ENCODE measurements at regions not wholly inside any gene's neighbourhood (a gene's known extent, or its start where the extent isn't known, plus 50 kb on each side); places are given as distances from the start of the nearest gene placed in this dataset.
"Not testable (repeated sequence)": the region's sequence is repeated elsewhere in the genome, so short reads cannot be mapped to it uniquely, and the experiment has no call there.

DNA sequence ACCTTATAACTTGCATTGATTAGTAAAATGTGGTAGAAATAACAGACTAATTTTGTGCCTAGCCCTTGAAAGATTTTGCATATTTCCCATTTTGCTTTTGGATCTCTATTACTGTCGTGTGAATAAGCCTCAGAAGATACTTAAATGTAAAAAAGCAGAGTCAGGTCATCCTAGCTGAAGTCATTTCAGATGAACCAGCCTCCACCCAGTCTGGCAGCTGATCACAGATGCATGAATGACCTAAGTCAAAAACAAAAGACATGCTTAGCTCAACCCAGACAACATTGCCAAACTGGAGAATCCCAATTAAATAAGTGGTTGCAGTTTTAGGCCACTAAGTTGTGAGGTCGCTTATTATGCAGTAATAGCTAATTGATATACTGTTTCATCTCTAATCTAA lies 349.9 kb downstream of the C12orf50 start:
- no peak for DNase-seq (ENCODE audit: low spot score)

DNA sequence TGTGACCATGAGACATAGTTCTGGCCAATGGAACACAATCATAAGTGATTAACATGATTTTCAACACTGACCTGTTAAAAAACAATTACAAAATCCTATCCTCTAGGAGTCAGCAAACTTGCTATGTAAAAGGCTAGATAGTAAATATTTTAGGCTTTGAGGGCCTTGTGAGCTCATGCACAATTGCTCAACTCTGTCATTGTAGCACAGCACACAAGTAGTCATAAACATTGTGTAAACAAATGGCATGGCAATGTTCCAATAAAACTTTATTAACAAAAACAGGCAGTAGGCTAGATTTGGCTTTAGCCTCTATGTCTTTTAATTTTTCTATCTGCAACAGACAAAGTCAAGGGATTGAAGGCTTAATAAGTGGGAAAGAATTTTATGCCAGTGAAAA lies 350.7 kb downstream of the C12orf50 start:
- no peak for DNase-seq (ENCODE audit: low spot score)

DNA sequence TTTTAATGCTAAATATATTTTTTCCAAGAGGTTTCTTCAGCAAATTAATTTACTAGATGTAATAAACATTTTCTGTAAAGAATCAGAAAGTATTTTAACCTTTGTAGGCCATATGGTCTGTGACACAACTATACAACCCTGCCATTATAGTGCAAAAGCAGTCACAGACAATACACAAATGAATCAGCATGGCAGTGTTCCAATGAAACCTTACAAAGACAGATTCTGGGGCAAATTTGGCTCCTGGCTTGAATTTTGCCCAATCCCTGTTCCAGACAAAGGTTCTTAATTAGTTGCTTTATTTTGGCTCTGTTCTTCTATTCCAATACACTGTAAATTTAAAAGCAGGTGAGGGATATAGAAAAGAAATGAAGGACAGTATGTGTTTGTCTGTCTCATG lies 352.5 kb downstream of the C12orf50 start:
- DNase-seq (ENCODE audit: low spot score), result no peak

DNA sequence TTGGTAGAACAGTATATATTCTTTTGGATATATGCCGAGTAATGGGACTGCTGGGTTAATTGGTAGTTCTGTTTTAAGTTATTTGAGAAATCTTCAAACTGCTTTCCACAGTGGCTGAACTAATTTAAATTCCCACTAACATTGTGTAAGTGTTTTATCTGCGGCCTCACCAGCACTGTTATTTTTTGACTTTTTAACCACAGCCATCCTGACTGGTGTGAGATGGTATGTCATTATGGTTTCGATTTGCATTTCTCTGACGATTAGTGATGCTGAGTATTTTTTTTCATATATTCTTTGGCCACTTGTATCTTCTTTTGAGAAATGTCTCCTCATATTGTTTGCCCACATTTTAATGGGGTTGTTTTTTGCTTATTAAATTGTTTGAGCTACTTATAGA lies 357.4 kb downstream of the C12orf50 start:
- DNase-seq (ENCODE audit: low spot score), result no peak

DNA sequence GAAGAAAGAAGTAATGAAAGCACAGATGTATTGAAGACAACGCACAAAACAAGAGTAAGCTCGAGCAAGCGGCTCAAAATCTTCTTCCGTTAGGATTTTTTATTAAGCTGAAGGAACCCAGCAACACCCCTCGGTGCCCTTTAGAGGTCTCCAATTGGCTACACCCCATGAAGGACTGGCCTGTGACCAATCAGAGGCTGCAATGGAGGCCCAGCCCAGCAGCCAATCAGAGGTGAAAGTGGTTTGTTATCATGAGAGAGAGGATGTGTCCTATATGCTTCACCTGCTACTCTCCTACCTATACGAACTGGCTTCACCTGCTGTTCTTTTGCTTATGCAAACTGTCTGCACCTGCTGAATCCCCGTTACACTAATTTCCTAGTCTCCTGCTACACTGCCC lies 358.8 kb downstream of the C12orf50 start:
- no peak for DNase-seq (ENCODE audit: low spot score)

DNA sequence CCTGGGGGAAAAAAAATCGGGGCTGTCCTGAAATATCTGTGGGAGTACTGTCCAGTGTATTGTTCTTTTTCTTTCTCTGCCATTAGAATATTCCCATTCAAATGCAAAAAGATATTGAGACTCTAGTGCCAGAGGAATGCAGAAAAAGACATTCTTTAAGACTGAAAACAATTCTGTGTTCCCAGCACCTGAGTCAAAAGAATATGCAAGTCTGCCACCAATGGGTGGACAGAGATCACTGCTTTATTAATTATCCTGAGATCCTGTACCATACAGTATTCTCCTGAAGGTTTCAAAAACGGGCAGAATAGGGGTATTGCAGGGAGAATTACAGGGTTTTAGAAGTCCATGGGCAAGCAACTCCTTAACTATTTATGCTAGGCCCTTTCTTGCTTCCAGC lies 361.8 kb downstream of the C12orf50 start:
- DNase-seq (ENCODE audit: low spot score), result no peak

DNA sequence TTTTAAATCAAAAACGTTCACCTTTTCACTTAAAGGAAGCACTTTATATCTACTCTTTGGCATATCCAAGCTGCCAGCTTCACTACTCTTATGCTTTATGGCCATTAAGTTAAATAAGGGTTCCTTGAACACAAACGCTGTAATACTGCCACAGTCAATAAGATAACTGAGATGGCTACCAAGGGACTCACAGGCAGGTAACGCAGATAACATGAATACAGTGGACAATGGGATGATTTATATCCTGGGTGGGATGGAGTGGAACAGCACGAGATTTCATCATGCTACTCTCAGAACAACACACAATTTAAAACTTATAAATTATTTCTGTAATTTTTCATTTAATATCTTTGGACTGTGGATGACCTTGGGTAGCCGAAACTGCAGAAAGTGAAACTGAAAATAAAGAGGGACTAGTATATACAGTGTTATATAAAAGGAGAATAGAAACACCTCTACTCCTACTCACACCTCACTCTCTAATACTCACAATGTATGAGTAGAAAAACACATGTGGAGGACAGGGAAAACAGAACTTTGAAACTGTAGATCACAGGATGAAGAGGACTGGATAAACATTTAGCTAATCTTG lies 367.3 kb downstream of the C12orf50 start:
- DNase-seq (ENCODE audit: low spot score), result no peak

DNA sequence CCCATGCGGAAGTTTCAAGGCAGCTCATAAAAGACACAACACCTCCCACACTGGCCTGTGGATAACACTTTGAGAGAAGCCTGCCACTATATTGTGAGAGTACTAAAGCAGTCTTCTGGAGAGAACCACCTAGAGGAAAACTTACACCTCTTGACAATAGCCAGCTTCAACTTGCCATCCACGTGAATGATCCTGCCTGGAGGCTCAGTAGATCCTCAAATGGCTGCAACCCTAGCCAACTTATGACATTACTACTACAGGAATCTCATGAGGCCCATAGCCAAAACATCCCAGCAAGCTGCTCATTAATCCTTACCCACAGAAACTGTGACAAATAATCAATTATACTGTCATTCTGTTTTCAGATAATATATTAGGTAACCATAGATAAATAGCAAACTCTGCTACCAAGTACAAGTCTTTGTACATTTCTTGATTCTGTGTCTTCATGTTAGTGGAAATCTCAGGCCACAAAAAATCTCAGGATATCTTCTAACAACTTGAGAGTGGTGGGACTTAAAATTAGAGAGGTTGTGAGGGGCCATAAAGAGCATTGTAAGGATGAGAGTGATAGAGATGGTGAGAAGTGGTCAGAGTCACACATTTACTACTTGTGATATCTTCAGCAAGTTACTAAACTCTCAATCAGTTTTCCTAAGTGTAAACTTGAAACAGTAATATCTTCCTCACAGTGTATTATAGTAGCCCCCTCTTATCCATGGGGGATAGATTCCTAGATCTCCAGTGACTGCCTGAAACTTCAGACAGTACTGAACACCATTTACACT lies 368.0 kb downstream of the C12orf50 start:
- DNase-seq (ENCODE audit: low spot score), result no peak

DNA sequence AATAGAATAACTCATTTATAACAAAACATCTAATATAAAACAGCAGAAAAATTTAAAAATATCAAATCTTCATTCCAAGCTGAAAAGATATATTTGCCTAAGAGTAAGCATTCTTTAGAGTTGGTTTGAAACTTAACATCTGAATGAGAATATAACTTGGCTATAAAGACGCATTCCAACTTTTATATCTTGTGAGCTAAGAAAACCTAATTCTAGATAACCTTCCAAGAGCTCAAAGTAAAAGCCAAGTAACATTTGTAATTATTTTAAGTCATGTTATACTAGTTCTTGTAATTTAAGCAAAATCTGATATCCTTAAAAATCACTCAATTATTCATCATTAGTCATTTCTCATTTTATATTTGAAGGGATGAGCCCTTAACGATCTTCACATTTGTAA lies 368.9 kb downstream of the C12orf50 start:
- no peak for DNase-seq (ENCODE audit: low spot score)

DNA sequence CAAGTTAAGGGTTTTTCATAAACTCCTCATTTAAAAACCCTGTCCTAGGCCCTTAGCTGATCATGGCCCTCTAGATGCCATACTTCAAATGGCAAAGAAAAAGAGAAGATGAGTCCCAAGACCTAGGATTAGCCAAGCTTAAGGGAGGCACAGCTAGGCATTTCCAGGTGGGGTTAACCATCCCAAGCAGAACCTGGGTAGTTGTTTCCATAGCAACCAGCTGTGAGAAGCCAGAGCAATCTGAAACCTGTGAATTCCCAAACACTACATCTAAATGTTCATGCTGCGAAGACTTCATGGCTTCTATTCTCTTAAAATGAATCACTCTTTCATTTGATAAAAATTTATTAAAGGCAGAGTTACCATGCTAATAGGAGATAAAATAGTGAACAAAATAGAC lies 372.9 kb downstream of the C12orf50 start:
- no peak for DNase-seq (ENCODE audit: low spot score)

DNA sequence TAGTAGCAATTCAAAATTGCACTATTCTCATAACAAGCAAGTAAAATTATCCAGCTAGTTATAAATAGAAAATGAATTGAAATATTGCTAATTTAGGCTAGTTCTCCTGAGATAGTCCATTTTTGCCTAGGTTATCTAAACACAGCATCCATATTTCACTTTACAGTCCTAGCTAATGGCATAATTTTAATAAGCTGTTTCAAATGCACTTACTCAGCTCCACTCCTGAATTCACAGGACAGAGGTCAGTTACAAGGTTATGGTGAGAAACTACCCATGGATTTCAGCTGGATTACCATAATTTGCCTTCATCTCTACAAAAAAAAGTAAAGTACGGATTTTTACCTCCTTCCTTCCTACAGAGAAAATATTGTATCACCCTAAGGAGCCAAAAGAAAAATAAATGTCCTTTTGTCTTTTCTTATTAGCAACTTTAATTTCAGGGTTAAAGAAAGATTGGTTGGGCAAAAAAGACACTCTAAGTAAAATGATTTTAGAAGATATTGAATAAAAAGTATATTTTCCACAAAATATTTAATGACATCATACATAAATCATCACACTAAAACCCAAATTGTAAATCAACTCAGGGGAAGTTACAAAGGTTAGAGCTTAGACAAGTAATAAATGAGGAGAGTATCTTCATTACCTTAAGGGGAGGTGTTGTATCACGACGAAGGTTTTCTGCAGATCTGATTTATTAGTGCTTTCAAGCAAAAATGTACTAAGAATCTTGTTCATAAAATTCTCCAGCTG lies 377.4 kb downstream of the C12orf50 start:
- DNase-seq (ENCODE audit: low spot score), result no peak

DNA sequence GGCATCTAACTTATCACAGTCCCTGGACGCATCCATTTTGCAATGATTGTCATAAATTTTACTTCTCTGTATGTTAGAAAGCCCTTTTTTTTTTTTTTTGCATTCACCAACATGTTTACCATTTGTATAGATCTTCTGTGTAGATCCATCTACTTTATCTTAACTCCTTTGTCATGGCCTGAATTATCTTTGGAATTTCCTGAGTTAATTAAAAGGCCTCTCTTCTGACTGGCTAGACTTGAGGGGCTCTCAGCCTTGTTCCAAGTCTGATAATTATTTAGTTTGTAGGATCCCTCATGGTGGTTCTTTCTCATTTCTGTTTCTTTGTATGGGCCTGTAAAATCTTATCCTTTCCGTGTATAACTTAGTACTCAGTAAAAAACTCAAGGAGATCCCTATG lies 387.0 kb downstream of the C12orf50 start:
- no peak for DNase-seq (ENCODE audit: low spot score)

DNA sequence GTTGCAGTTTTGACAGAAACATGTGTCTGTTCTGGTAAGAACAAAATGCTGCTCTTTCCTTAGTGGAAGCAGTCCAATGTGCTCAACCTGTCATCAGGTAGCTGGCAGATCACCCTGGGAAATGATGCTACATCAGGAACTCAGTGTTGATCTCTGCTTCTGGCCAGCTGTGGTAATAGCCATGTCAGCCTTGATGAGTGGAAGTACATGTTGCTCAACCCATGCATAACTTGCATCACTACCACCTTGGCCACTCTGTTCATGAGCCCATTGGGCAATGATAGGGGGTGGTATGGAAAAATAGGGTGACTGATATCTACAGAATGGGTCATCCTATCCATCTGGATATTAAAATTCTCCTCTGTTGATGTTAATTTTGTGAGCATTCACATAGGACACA lies 411.0 kb downstream of the C12orf50 start:
- no peak for DNase-seq (ENCODE audit: low spot score)

DNA sequence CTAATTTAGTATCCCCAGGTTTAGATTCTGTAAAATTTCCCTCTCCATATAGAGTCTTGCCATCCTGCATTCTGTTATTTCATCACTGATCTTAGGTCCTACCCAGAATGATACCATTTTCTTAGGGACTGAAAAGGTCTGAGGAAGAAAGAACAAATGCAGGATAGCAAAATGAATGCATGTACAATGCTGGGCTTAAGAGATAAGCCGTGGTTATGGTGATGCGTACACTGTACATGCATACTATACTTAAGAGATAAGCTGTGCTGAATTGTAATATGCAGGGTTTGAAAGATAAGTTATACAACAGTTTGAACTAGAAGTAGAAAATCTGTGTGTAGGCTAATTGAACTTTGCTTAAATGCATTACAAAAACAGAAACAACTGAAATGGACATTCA lies 416.2 kb downstream of the C12orf50 start:
- DNase-seq (ENCODE audit: low spot score), result no peak

DNA sequence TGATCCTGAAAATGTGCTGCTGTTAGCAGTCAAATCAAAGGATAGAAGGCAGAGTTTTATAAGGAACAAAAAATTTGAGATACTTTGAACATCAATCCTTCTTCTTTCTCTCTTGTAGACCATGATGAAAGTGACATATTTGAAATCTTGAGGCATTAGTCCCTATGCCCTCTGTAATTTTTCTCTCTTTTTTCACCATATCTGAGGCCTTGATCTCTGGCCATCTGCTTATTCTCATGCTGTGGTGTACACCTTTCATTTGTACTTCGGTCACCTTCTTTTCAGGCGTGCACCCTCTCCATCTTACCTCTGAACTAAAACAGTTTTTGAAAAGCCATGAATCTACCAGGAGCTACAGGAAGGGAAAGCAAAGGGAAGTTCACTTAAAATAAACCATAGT lies 420.9 kb downstream of the C12orf50 start:
- DNase-seq (ENCODE audit: low spot score), result no peak

DNA sequence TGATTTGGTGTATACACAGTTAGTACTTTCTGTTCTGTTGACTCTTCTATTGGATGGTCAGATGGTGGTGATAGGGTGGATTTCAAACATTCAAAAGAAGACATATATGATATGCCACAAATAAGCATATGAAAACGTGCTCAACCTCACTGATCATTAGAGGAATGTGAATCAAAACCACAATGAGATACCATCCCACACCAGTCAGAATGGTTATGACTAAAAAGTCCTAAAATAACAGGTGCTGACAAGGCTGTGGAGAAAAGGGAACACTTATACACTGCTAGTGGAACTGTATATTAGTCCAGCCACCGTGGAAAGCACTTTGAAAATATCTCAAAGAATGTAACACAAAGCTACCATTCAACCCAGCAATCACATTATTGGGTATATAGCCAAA lies 425.5 kb downstream of the C12orf50 start:
- no peak for DNase-seq (ENCODE audit: low spot score)

DNA sequence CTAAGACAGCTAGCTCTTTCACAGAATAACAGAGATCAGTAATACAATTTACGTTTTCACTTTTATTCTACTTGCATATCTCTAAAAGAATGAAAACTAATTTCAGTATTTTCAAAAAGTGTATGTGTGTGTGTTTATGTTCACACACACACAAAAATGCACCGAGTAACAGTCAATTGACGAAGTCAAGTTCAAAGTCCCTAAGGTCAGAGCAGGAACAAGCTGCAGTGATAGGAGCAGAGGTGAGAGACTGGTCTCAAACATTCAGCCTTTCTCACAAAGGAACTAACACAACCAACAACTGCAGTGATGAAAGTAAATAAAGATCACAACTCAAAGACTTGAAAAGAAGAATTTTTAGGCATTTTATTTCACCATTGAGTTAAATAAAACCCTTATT lies 429.7 kb downstream of the C12orf50 start:
- no peak for DNase-seq (ENCODE audit: low spot score)

DNA sequence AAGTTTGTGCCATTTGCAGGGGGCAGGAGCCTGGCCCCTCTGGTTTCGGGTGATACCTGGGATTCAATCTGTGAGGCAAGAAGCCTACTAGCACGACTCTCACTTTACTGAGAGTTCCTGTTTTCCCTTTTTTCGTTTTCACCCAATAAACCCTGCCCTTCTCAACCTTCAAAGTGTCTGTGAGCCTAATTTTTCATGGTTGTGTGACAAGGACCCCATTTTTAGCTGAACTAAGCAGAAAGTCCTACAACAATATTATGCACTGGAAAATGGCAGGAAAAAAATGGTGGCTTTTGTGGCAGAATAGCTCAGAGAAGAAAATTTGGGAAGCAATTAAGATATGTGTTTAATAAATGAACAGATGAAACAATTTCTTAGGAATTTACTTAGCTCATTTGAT lies 432.1 kb downstream of the C12orf50 start:
- DNase-seq (ENCODE audit: low spot score), result no peak

DNA sequence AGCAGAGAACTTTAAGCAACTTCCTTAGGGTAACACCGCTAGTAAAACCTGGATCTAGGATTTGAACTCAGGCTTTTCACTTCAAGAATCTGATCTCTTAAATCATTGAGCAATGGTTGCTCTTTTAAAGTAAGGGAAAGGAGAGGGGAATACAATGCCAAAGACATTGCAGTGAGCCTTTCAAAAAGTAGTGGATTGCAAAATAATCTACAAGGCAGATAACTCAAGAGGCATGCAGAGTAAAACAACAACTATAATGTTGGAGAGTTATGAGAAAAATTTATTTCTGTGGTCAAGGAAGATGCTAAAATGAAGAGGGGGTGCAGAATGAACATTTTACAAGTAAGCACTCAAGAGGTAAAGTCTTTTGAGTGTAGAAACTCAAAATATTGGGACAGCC lies 432.6 kb downstream of the C12orf50 start:
- no peak for DNase-seq (ENCODE audit: low spot score)

DNA sequence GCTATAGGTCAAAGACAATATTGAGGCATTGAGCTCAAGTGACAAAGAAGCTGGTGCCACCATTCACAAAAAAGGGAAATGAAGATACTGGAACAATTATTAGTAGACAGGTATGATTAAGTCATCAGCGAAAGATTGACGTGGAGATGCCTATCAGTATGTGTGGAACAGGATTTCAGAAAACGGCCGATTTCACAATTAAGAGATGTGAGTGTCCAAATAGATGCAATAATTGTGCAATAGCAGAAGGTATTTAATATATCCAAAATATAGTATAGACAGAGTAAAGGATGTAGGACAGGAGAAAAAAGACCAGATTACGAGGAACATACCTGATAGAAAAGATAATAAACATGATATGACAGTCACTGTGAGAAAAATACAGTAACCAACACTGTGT lies 433.1 kb downstream of the C12orf50 start:
- DNase-seq (ENCODE audit: low spot score), result no peak

DNA sequence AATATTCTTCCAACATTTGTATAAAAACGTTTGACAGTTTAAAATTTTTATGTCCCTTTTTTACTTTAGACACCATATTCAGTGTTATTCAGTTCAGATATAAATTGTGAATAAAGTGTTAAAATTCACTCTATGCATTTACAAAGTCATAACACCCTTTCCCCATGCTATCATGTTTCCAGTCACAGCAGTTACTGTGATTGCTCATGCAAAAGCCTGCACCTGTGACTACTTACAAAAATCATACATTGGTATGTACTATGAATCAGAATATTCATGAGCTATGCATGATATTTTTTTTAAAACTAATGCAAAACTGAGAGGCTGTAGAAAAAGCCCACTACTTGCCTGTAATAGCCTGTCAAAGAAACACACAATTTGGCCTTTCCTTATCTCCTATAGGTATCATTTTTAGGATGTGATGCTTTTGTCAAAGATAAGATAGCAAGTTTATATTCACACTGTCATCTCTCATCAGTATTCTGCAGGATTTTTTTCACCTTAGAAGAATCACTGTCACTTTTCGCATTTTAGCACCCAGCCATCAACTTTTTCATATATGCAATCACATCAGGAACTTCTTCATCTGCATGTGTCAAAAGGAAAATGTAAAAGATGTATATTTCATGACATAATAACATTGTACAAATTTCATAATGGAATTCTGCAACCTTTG lies 443.2 kb downstream of the C12orf50 start:
- no peak for DNase-seq (ENCODE audit: low spot score)

DNA sequence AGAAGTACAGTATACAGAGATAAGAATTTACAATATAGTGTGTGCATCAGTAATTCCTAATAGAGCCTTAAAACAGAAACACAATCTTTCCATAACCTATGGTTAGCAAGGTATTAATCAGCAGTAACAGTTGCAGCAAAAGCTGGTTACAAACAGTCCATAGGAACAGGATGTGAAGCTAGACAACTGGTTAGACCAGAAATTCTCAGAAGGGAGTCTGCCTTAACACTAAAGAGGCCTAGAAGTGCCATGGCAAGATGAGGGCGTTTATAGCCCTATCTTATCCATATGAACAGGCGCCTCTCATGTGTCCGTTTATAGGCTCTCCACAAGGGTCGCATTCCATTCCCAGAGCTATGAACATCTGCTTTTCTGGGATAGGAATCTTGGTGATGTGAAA lies 450.1 kb downstream of the C12orf50 start:
- DNase-seq (ENCODE audit: low spot score), result not testable (repeated sequence)

DNA sequence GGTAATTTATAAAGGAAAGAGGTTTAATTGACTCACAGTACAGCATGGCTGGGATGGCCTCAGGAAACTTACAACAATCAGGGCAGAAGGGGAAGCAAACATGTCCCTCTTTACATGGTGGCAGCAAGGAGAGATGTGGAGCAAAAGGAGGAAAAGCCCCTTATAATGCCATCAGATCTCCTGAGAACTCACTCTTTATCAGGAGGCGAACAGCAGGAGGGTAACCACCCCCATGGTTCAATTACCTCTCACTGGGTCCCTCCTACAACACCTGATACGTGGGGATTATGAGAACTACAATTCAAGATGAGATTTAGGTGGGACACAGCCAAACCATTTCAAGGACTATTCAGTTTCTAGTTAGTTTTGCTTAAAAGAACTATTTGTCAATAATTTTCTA lies 453.3 kb downstream of the C12orf50 start:
- no peak for DNase-seq (ENCODE audit: low spot score)

All from putamen (tissue), 1 donor.